ENCODE measurements at regions not wholly inside any gene's neighbourhood (a gene's known extent, or its start where the extent isn't known, plus 50 kb on each side); places are given as distances from the start of the nearest gene placed in this dataset.

DNA sequence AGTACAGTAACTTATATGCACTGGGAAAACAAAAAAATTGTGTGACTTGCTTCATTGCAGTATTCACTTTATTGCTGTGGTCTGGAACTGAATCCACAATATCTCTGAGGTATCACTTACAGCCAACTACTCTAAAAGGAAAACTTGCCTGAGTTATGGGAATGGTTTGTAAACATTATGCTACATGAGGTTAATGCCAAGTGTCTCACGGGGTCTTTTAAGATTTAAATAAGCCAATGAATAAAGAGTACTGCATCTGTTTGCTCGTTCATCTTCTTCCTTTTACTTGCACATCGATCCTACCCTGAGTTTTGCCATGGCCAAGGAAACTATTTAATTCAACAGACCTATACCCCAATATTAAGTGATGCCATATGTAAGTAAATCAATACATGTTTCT is 72.0 kb upstream of the API5 start:
- H3K27me3 ChIP-seq (ENCODE audit: insufficient read depth, poor library complexity, severe bottlenecking) = peaks cover 2% of the 10 kb centered on the region
- no peak overlapping the region for H3K4me3 ChIP-seq (replicated peaks; ENCODE audit: insufficient read depth, low read length)
- no peak for DNase-seq (ENCODE audit: low read depth in 1 of 2, low spot score in 1 of 2)
- no peak overlapping the region for H3K27ac ChIP-seq (replicated peaks)
- TF ChIP-seq POLR2AphosphoS5 (IDR thresholded peaks at IDR 0.05; ENCODE audit: low read depth) (no peak), GABPA (IDR thresholded peaks at IDR 0.05; ENCODE audit: low read depth) (no peak), SPI1 (IDR thresholded peaks at IDR 0.05; ENCODE audit: borderline replicate concordance, low read depth) (no peak)
- TF ChIP-seq, protein P1, sequence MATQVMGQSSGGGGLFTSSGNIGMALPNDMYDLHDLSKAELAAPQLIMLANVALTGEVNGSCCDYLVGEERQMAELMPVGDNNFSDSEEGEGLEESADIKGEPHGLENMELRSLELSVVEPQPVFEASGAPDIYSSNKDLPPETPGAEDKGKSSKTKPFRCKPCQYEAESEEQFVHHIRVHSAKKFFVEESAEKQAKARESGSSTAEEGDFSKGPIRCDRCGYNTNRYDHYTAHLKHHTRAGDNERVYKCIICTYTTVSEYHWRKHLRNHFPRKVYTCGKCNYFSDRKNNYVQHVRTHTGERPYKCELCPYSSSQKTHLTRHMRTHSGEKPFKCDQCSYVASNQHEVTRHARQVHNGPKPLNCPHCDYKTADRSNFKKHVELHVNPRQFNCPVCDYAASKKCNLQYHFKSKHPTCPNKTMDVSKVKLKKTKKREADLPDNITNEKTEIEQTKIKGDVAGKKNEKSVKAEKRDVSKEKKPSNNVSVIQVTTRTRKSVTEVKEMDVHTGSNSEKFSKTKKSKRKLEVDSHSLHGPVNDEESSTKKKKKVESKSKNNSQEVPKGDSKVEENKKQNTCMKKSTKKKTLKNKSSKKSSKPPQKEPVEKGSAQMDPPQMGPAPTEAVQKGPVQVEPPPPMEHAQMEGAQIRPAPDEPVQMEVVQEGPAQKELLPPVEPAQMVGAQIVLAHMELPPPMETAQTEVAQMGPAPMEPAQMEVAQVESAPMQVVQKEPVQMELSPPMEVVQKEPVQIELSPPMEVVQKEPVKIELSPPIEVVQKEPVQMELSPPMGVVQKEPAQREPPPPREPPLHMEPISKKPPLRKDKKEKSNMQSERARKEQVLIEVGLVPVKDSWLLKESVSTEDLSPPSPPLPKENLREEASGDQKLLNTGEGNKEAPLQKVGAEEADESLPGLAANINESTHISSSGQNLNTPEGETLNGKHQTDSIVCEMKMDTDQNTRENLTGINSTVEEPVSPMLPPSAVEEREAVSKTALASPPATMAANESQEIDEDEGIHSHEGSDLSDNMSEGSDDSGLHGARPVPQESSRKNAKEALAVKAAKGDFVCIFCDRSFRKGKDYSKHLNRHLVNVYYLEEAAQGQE (IDR thresholded peaks at IDR 0.05; ENCODE audit: insufficient replicate concordance, low read depth) = no peak
- TF ChIP-seq, protein P2, sequence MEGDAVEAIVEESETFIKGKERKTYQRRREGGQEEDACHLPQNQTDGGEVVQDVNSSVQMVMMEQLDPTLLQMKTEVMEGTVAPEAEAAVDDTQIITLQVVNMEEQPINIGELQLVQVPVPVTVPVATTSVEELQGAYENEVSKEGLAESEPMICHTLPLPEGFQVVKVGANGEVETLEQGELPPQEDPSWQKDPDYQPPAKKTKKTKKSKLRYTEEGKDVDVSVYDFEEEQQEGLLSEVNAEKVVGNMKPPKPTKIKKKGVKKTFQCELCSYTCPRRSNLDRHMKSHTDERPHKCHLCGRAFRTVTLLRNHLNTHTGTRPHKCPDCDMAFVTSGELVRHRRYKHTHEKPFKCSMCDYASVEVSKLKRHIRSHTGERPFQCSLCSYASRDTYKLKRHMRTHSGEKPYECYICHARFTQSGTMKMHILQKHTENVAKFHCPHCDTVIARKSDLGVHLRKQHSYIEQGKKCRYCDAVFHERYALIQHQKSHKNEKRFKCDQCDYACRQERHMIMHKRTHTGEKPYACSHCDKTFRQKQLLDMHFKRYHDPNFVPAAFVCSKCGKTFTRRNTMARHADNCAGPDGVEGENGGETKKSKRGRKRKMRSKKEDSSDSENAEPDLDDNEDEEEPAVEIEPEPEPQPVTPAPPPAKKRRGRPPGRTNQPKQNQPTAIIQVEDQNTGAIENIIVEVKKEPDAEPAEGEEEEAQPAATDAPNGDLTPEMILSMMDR (IDR thresholded peaks at IDR 0.05; ENCODE audit: insufficient read depth, low read length) = no peak

DNA sequence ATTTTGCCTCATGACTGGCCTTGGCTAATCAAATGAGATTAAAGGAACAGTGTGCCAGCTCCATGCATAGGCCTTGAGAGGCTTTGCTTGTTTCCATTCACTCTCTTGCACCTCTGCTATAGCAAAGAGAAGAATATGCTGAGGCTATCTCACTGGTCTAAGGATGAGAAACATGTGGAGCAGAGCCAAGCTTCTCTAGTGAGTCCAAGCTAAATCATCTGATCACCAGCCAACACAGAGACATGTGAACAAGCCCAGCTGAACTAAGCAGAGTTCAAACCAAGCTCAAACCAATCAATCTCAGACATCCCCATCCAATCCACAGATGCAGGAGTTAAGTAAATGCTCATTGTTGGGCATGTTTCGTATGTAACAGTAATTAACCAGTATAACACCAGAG is 69.4 kb upstream of the API5 start:
- TF ChIP-seq, protein P2 (IDR thresholded peaks at IDR 0.05; ENCODE audit: insufficient read depth, low read length) = no peak
- TF ChIP-seq GABPA (IDR thresholded peaks at IDR 0.05; ENCODE audit: low read depth) = no peak
- TF ChIP-seq POLR2AphosphoS5 (IDR thresholded peaks at IDR 0.05; ENCODE audit: low read depth) = no peak
- TF ChIP-seq, protein P1 (IDR thresholded peaks at IDR 0.05; ENCODE audit: insufficient replicate concordance, low read depth) = no peak
- TF ChIP-seq SPI1 (IDR thresholded peaks at IDR 0.05; ENCODE audit: borderline replicate concordance, low read depth) = no peak
- Histone ChIP-seq H3K27me3 (ENCODE audit: insufficient read depth, poor library complexity, severe bottlenecking) (no peaks in the 10 kb centered on the region), H3K27ac (replicated peaks) (no peak overlapping the region), H3K4me3 (replicated peaks; ENCODE audit: insufficient read depth, low read length) (no peak overlapping the region)
- DNase-seq (ENCODE audit: low read depth in 1 of 2, low spot score in 1 of 2) = no peak

DNA sequence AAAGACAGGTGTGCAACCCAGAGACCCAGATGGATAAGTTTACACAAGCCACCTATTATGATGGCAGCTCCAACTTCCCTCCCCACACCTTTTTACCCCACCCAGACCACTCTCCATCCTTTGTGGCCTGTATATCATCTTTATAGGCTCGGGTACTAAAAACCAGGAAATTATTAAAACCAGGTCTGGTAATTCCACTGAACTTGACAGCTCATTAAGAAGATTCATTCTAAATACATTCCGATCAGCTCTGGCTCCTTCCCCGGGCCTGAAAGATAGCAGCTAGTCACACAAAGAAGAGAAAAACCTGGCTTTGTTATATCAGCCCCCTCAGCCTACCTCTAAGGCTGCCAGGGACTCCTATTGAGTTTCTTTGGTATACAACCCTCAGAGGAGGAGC is 67.9 kb upstream of the API5 start:
- TF ChIP-seq GABPA (IDR thresholded peaks at IDR 0.05; ENCODE audit: low read depth) (no peak), POLR2AphosphoS5 (IDR thresholded peaks at IDR 0.05; ENCODE audit: low read depth) (no peak), SPI1 (IDR thresholded peaks at IDR 0.05; ENCODE audit: borderline replicate concordance, low read depth) (no peak)
- TF ChIP-seq, protein P2 (IDR thresholded peaks at IDR 0.05; ENCODE audit: insufficient read depth, low read length) = no peak
- TF ChIP-seq, protein P1 (IDR thresholded peaks at IDR 0.05; ENCODE audit: insufficient replicate concordance, low read depth) = no peak
- Histone ChIP-seq H3K27ac (replicated peaks) (no peak overlapping the region), H3K4me3 (replicated peaks; ENCODE audit: insufficient read depth, low read length) (no peak overlapping the region), H3K27me3 (ENCODE audit: insufficient read depth, poor library complexity, severe bottlenecking) (no peaks in the 10 kb centered on the region)
- no peak for DNase-seq (ENCODE audit: low read depth in 1 of 2, low spot score in 1 of 2)
